GM19455 (cell line): ENCODE measurements at regions not wholly inside any gene's neighbourhood (a gene's known extent, or its start where the extent isn't known, plus 50 kb on each side); places are given as distances from the start of the nearest gene placed in this dataset.

Experiments
- ATAC-seq: cut with Tn5 transposase; IDR thresholded peaks from one replicate; pipeline ENCODE4 v1.9.1; 2021; ENCODE audit not compliant: unreplicated experiment

GRCh38 chr10:88164471-88164870 lies 301.0 kb downstream of the PTEN start:
- no peak for ATAC-seq

GRCh38 chr10:88165849-88166271 lies 302.4 kb downstream of the PTEN start:
- no peak for ATAC-seq

GRCh38 chr10:88168171-88169036 lies 305.0 kb downstream of the PTEN start:
- no peak for ATAC-seq

GRCh38 chr10:88169037-88169319 lies 305.6 kb downstream of the PTEN start:
- ATAC-seq, result no peak

GRCh38 chr10:88170628-88171027 lies 307.2 kb downstream of the PTEN start:
- no peak for ATAC-seq

GRCh38 chr10:88172159-88172558 lies 308.7 kb downstream of the PTEN start:
- ATAC-seq, result no peak

GRCh38 chr10:88174391-88174790 lies 311.0 kb downstream of the PTEN start:
- ATAC-seq, result no peak

GRCh38 chr10:88178758-88179157 lies 315.3 kb downstream of the PTEN start:
- no peak for ATAC-seq

- no peak for ATAC-seq
Observed at GRCh38 chr10:88179831-88180230, 316.4 kb downstream of the PTEN start.

GRCh38 chr10:88181902-88182600 lies 318.6 kb downstream of the PTEN start:
- ATAC-seq, result no peak

- no peak for ATAC-seq
Observed at GRCh38 chr10:88182601-88182930, 319.1 kb downstream of the PTEN start.

- ATAC-seq, result no peak
Observed at GRCh38 chr10:88184543-88185297, 321.3 kb downstream of the PTEN start.

GRCh38 chr10:88185830-88186229 lies 322.4 kb downstream of the PTEN start:
- no peak for ATAC-seq

- no peak for ATAC-seq
Observed at GRCh38 chr10:88186335-88186734, 322.9 kb downstream of the PTEN start.

GRCh38 chr10:88187472-88187871 lies 324.0 kb downstream of the PTEN start:
- no peak for ATAC-seq

GRCh38 chr10:88190123-88190522 lies 326.7 kb downstream of the PTEN start:
- no peak for ATAC-seq

- ATAC-seq, result no peak
Observed at GRCh38 chr10:88190540-88191235, 327.3 kb downstream of the PTEN start.

GRCh38 chr10:88193018-88193417 lies 329.6 kb downstream of the PTEN start:
- ATAC-seq, result no peak

GRCh38 chr10:88194041-88194887 lies 330.8 kb downstream of the PTEN start:
- ATAC-seq, result no peak

GRCh38 chr10:88194961-88195367 lies 331.5 kb downstream of the PTEN start:
- no peak for ATAC-seq
